HEK293 (cell line): ENCODE measurements at regions not wholly inside any gene's neighbourhood (a gene's known extent, or its start where the extent isn't known, plus 50 kb on each side); places are given as distances from the start of the nearest gene placed in this dataset.

Source experiments
- CTCF ChIA-PET: fragments of 350-600 bp; formaldehyde crosslinking; extraction: SDS; loops from one replicate; lab custom pipeline; 2021; ENCODE audit warnings: antibody characterized with exemption; lab: Yijun Ruan, JAX
- POLR2A ChIA-PET: fragments of 300-600 bp; formaldehyde crosslinking; extraction: SDS; loops from one replicate; lab custom pipeline; 2020; ENCODE audit warnings: antibody characterized with exemption, inconsistent platforms; lab: Yijun Ruan, JAX
- H3K27ac ChIP-seq: fragments of 200-500 bp; sonication (Bioruptor generic); 2 replicates; pipeline ENCODE4 v1.5.1; 2014; ENCODE audit warnings: low read depth, low read length, control low read depth, inconsistent platforms; ENCODE audit errors: extremely low read depth
- H3K36me3 ChIP-seq, 2 experiments: fragments of 200-500 bp in 1 of 2; sonication (Bioruptor generic) in 1 of 2; 1 replicate in 1 of 2; 2 replicates in 1 of 2; pipeline ENCODE4 v1.5.1; 2014 to 2017; ENCODE audit warnings: inconsistent platforms in 2 of 2, low read length in 2 of 2; ENCODE audit not compliant: control insufficient read depth in 2 of 2, insufficient read depth in 1 of 2
- H3K4me1 ChIP-seq: fragments of 200-500 bp; sonication (Bioruptor generic); 2 replicates; pipeline ENCODE4 v1.5.1; 2014; ENCODE audit warnings: mild to moderate bottlenecking, low read length, inconsistent platforms; ENCODE audit not compliant: control insufficient read depth, insufficient read depth
- H3K4me3 ChIP-seq: 2 replicates; pipeline ENCODE4 v1.5.1; 2011; ENCODE audit warnings: low read depth, mild to moderate bottlenecking, control low read depth, low read length, moderate library complexity
- H3K9me3 ChIP-seq: fragments of 200-500 bp; sonication (Bioruptor generic); 2 replicates; pipeline ENCODE4 v1.5.1; 2014; ENCODE audit warnings: low read depth, low read length, inconsistent platforms; ENCODE audit not compliant: control insufficient read depth, insufficient read depth
- BCL11A ChIP-seq: fragments of 450-650 bp; formaldehyde crosslinking; IDR thresholded peaks from 2 replicates; pipeline ENCODE4 v1.5.1; 2016; ENCODE audit warnings: low read depth, missing biosample characterization, missing genetic modification characterization
- GFI1B ChIP-seq: fragments of 450-650 bp; formaldehyde crosslinking; IDR thresholded peaks from 2 replicates; pipeline ENCODE4 v1.5.1; 2016; ENCODE audit warnings: missing biosample characterization, missing genetic modification characterization
- INSM2 ChIP-seq: fragments of 450-650 bp; formaldehyde crosslinking; IDR thresholded peaks from 2 replicates; pipeline ENCODE4 v1.5.1; 2016; ENCODE audit warnings: missing biosample characterization, missing genetic modification characterization
- OVOL3 ChIP-seq: fragments of 450-650 bp; formaldehyde crosslinking; IDR thresholded peaks from 2 replicates; pipeline ENCODE4 v1.5.1; 2016; ENCODE audit warnings: missing biosample characterization, missing genetic modification characterization
- ZBTB1 ChIP-seq: fragments of 450-650 bp; formaldehyde crosslinking; IDR thresholded peaks from 2 replicates; pipeline ENCODE4 v1.5.1; 2016; ENCODE audit warnings: missing biosample characterization, missing genetic modification characterization
- ZNF10 ChIP-seq: fragments of 450-650 bp; formaldehyde crosslinking; IDR thresholded peaks from 2 replicates; pipeline ENCODE4 v1.5.1; 2017; ENCODE audit warnings: missing biosample characterization, missing genetic modification characterization
- ZNF274 ChIP-seq, 2 experiments: fragments of 200-500 bp in 1 of 2; fragments of 450-650 bp in 1 of 2; sonication (Bioruptor generic) in 1 of 2; formaldehyde crosslinking in 1 of 2; IDR thresholded peaks; 2 replicates each; pipeline versions ENCODE4 v1.5.1 to v1.6.1; 2014 to 2016; ENCODE audit warnings: borderline replicate concordance in 1 of 2, inconsistent platforms in 1 of 2, low read length in 1 of 2, missing biosample characterization in 1 of 2, missing genetic modification characterization in 1 of 2
- ZNF350 ChIP-seq: fragments of 450-650 bp; formaldehyde crosslinking; IDR thresholded peaks from 2 replicates; pipeline ENCODE4 v1.5.0; 2017; ENCODE audit warnings: missing biosample characterization, mild to moderate bottlenecking, missing genetic modification characterization
- ZNF354C ChIP-seq: fragments of 450-650 bp; formaldehyde crosslinking; IDR thresholded peaks from 2 replicates; pipeline ENCODE4 v1.5.1; 2016; ENCODE audit warnings: missing biosample characterization, missing genetic modification characterization, low read depth, borderline replicate concordance
- ZNF366 ChIP-seq: fragments of 450-650 bp; formaldehyde crosslinking; conservative IDR thresholded peaks from 2 replicates; pipeline ENCODE4 v1.5.1; 2016; ENCODE audit warnings: missing biosample characterization, missing genetic modification characterization
- ZNF449 ChIP-seq: fragments of 450-650 bp; formaldehyde crosslinking; IDR thresholded peaks from 2 replicates; pipeline ENCODE4 v1.5.1; 2017; ENCODE audit warnings: missing biosample characterization, mild to moderate bottlenecking, missing genetic modification characterization, moderate library complexity
- ZNF513 ChIP-seq: fragments of 450-650 bp; IDR thresholded peaks from 2 replicates; pipeline ENCODE4 v1.5.1; 2018; ENCODE audit warnings: missing biosample characterization, missing genetic modification characterization
- ZNF777 ChIP-seq: fragments of 450-650 bp; formaldehyde crosslinking; IDR thresholded peaks from 2 replicates; pipeline ENCODE4 v1.5.1; 2017; ENCODE audit warnings: missing biosample characterization, missing genetic modification characterization, borderline replicate concordance
- ZNF785 ChIP-seq: fragments of 450-650 bp; formaldehyde crosslinking; IDR thresholded peaks from 2 replicates; pipeline ENCODE4 v1.5.1; 2016; ENCODE audit warnings: missing biosample characterization, missing genetic modification characterization
- ZSCAN23 ChIP-seq: fragments of 450-650 bp; formaldehyde crosslinking; IDR thresholded peaks from 2 replicates; pipeline ENCODE4 v1.5.1; 2016; ENCODE audit warnings: missing biosample characterization, missing genetic modification characterization
- TF ChIP-seq, protein P1 (sequence below): fragments of 450-650 bp; formaldehyde crosslinking; IDR thresholded peaks from 2 replicates; pipeline ENCODE4 v1.5.1; 2016; ENCODE audit warnings: missing biosample characterization, missing genetic modification characterization
- TF ChIP-seq, protein P2 (sequence below): fragments of 450-650 bp; formaldehyde crosslinking; IDR thresholded peaks from 2 replicates; pipeline ENCODE4; 2016; ENCODE audit warnings: missing biosample characterization, missing genetic modification characterization

GRCh38 chr4:35541888-35542213 is 702.5 kb downstream of the ARAP2 start (continued):
- TF ChIP-seq INSM2 (no peak), ZBTB1 (tag by site-specific recombination) (no peak), ZNF10 (tag by site-specific recombination) (no peak), ZNF513 (tag by site-specific recombination) (no peak), GFI1B (tag by site-specific recombination) (no peak)
- TF ChIP-seq, protein P1, sequence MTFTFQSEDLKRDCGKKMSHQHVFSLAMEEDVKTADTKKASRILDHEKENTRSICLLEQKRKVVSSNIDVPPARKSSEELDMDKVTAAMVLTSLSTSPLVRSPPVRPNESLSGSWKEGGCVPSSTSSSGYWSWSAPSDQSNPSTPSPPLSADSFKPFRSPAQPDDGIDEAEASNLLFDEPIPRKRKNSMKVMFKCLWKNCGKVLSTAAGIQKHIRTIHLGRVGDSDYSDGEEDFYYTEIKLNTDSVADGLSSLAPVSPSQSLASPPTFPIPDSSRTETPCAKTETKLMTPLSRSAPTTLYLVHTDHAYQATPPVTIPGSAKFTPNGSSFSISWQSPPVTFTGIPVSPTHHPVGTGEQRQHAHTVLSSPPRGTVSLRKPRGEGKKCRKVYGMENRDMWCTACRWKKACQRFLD (tag by site-specific recombination): no peak

GRCh38 chr4:35548921-35549320 is 695.4 kb downstream of the ARAP2 start:
- TF ChIP-seq ZNF777 (tag by site-specific recombination) (no peak), ZNF785 (tag by site-specific recombination) (no peak), ZNF274 (IDR thresholded peaks at IDR 0.05; ENCODE audit: low read length) (no peak), ZNF274 (tag by site-specific recombination; IDR thresholded peaks at IDR 0.05; ENCODE audit: borderline replicate concordance) (no peak), ZNF350 (no peak), ZSCAN23 (tag by site-specific recombination) (no peak), ZNF366 (tag by site-specific recombination) (no peak), ZNF449 (tag by site-specific recombination) (no peak), OVOL3 (no peak)
- TF ChIP-seq, protein P2, sequence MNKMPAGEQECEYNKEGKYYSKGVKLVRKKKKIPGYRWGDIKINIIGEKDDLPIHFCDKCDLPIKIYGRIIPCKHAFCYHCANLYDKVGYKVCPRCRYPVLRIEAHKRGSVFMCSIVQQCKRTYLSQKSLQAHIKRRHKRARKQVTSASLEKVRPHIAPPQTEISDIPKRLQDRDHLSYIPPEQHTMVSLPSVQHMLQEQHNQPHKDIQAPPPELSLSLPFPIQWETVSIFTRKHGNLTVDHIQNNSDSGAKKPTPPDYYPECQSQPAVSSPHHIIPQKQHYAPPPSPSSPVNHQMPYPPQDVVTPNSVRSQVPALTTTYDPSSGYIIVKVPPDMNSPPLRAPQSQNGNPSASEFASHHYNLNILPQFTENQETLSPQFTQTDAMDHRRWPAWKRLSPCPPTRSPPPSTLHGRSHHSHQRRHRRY (tag by site-specific recombination): no peak
- Histone ChIP-seq H3K4me3 (no peak overlapping the region), H3K4me1 (no peaks in the 10 kb centered on the region), H3K36me3 (no peaks in the 10 kb centered on the region), H3K9me3 (no peaks in the 10 kb centered on the region), H3K27ac (no peak overlapping the region)
- CTCF ChIA-PET: no interaction called here
- POLR2A ChIA-PET: no interaction called here

DNA sequence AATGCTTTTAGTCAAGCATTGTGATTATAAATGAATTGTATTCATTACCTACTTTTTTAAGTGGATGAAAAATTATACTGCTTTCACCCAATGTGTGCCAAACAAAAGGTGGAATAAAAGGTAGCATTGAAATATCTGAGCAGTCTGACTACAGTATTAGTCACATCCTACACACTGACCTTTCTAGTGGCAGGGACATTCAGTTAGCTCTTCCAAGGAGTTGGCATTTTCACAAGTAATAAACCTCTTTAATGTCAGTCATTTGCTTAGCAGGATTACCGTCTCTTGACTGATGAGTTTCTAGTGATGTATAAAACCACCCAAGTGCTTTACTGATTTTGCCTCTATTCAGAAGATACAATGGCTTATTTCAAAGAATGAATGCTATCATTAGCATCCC is 687.9 kb downstream of the ARAP2 start:
- CTCF ChIA-PET: no interaction called here
- H3K9me3 ChIP-seq: no peaks in the 10 kb centered on the region; the same call in 1 of the 2 replicates
- no peak for TF ChIP-seq BCL11A (tag by site-specific recombination)
- TF ChIP-seq ZNF354C: no peak
- H3K4me1 ChIP-seq: no peaks in the 10 kb centered on the region
- no peak overlapping the region for H3K27ac ChIP-seq
- no peaks in the 10 kb centered on the region for H3K36me3 ChIP-seq
- POLR2A ChIA-PET: no interaction called here
- no peak overlapping the region for H3K4me3 ChIP-seq
